Thymus (tissue), 11 donors: ENCODE measurements at regions not wholly inside any gene's neighbourhood (a gene's known extent, or its start where the extent isn't known, plus 50 kb on each side); places are given as distances from the start of the nearest gene placed in this dataset.
A peak's percentile ranks its signal among the peaks of the same experiment; 100 is the strongest.

Source experiments
- DNase-seq, 9 donors: peaks; one replicate each; pipeline ENCODE4 v3.0.0-alpha.2; 2013; ENCODE audit warnings: low spot score in 9 of 9, low read depth in 6 of 9, missing footprints in 1 of 9
- H3K27ac ChIP-seq, 2 donors: one replicate each; pipeline ENCODE4 v1.5.1; 2013; ENCODE audit warnings: control low read depth in 1 of 2, low read depth in 1 of 2, low read length in 1 of 2, mild to moderate bottlenecking in 1 of 2, moderate library complexity in 1 of 2
- H3K27me3 ChIP-seq, 2 donors: one replicate each; pipeline ENCODE4 v1.5.1; 2013; ENCODE audit warnings: low read length in 1 of 2; ENCODE audit not compliant: control insufficient read depth in 2 of 2, insufficient read depth in 1 of 2
- H3K36me3 ChIP-seq, 2 donors: one replicate each; pipeline ENCODE4 v1.5.1; 2013; ENCODE audit warnings: low read length in 1 of 2, mild to moderate bottlenecking in 1 of 2, moderate library complexity in 1 of 2; ENCODE audit not compliant: control insufficient read depth in 2 of 2, insufficient read depth in 2 of 2
- H3K4me1 ChIP-seq, 2 donors: one replicate each; pipeline ENCODE4 v1.5.1; 2013; ENCODE audit warnings: low read length in 2 of 2; ENCODE audit not compliant: control insufficient read depth in 2 of 2, insufficient read depth in 2 of 2
- H3K4me3 ChIP-seq, 2 donors: one replicate each; pipeline ENCODE4 v1.5.1; 2013; ENCODE audit warnings: low read length in 2 of 2, control low read depth in 1 of 2, mild to moderate bottlenecking in 1 of 2
- H3K9me3 ChIP-seq, 2 donors: one replicate each; pipeline ENCODE4 v1.5.1; 2013; ENCODE audit warnings: low read length in 1 of 2, mild to moderate bottlenecking in 1 of 2; ENCODE audit not compliant: control insufficient read depth in 2 of 2, insufficient read depth in 1 of 2
- WGBS: extraction: QIAGEN DNeasy Blood & Tissue Kit; methylation state at CpG from one replicate; pipeline ENCODE4 v1.1.7; 2013; 5-methylcytosine and 5-hydroxymethylcytosine counted together
- donor health status: healthy.

GRCh38 chr2:30310371-30310770 lies 79.0 kb downstream of the LBH start:
- H3K4me1 ChIP-seq: peaks cover 12 to 31% of the 10 kb centered on the region in 2 donors
- WGBS: 96% methylated on average over 5 of the region's 5 CpGs
- no peak for DNase-seq
- peak overlapping the region in 1 of 2 donors; percentile 50 for H3K27ac ChIP-seq
- no peaks in the 10 kb centered on the region for H3K9me3 ChIP-seq
- H3K4me3 ChIP-seq: no peak overlapping the region
- H3K36me3 ChIP-seq: peaks cover 0 to 4% of the 10 kb centered on the region in 2 donors
- no peaks in the 10 kb centered on the region for H3K27me3 ChIP-seq

GRCh38 chr2:30310955-30311354 lies 79.6 kb downstream of the LBH start:
- WGBS: 36% methylated on average over 5 of the region's 5 CpGs
- peak in 6 of 9 donors; percentile 39 to 79 (median 59) for DNase-seq

DNA sequence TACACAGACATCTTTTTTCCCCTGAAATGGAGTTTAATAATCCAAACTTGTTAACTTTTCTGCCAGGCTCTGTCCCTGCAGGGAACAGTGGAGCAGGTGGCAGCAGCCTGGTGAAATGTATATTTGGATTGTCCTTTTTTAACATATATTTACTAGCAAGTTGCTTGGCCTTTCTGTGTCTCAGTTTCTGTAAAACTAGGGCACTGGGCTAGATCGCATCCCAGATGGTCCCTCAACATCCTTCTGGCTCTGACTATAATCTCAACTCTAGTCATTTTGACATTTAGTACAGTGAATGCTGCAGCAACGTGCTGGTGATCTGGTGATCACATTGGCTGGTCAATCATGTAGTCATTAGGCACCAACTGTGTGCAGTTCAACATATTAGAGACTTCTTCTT lies 80.4 kb downstream of the LBH start:
- Histone ChIP-seq H3K36me3 (peaks cover 0 to 4% of the 10 kb centered on the region in 2 donors), H3K9me3 (no peaks in the 10 kb centered on the region), H3K4me1 (peaks cover 16 to 33% of the 10 kb centered on the region in 2 donors), H3K4me3 (no peak overlapping the region), H3K27ac (no peak overlapping the region), H3K27me3 (no peaks in the 10 kb centered on the region)
- DNase-seq: no peak
- 100% methylated on average over 2 of the region's 2 CpGs for WGBS

More at GRCh38 chr2:30310955-30311354, 79.6 kb downstream of the LBH start:
- Histone ChIP-seq H3K4me1 (peaks cover 12 to 33% of the 10 kb centered on the region in 2 donors), H3K27me3 (no peaks in the 10 kb centered on the region), H3K27ac (peak overlapping the region in 1 of 2 donors; percentile 50), H3K4me3 (no peak overlapping the region), H3K36me3 (peaks cover 0 to 4% of the 10 kb centered on the region in 2 donors), H3K9me3 (no peaks in the 10 kb centered on the region)

- WGBS: 100% methylated on average over 1 of the region's 1 CpG
- Histone ChIP-seq H3K27ac (no peak overlapping the region), H3K4me1 (peaks cover 16 to 33% of the 10 kb centered on the region in 2 donors), H3K9me3 (no peaks in the 10 kb centered on the region), H3K36me3 (peaks cover 0 to 4% of the 10 kb centered on the region in 2 donors), H3K4me3 (no peak overlapping the region), H3K27me3 (no peaks in the 10 kb centered on the region)
- no peak for DNase-seq
Observed at GRCh38 chr2:30312916-30313315, 81.6 kb downstream of the LBH start.

- Histone ChIP-seq H3K9me3 (no peaks in the 10 kb centered on the region), H3K36me3 (peaks cover 0 to 4% of the 10 kb centered on the region in 2 donors), H3K4me1 (peaks cover 16 to 27% of the 10 kb centered on the region in 2 donors), H3K27ac (no peak overlapping the region), H3K27me3 (no peaks in the 10 kb centered on the region), H3K4me3 (no peak overlapping the region)
- DNase-seq: no peak
- WGBS: 96% methylated on average over 3 of the region's 3 CpGs
Observed at GRCh38 chr2:30314981-30315380, 83.6 kb downstream of the LBH start.

DNA sequence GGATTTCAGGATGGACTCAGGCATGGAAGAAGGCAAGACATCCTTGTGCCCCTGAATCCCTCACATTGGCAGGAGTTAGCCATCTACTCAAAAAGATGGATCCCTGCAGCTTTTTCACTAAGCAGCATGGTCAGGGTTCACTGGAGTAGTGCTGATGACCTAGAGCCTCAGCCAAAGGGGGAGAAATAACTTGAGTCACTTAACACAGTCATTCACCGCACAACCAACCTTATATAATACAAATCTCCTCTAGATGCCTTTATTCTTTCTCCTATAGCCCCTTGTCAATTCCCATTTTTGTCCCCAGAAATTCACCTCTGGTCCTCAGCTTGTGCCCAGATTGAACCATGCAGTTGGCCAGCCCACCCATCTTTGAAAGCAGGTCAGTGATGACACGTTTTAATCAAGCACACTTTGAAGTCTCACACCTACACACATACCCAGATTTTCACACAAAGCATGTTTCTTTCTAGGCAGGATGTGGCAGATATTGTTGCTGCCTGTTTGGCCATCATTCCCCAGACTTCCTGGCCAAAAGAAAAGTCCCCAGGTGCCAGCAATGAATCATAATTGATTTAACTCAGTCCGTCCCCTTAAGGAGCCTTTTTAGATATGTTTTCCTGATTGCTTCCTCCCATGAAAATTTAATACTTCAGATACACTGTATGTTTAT lies 84.2 kb downstream of the LBH start:
- Histone ChIP-seq H3K36me3 (peaks cover 0 to 4% of the 10 kb centered on the region in 2 donors), H3K9me3 (no peaks in the 10 kb centered on the region), H3K4me1 (peaks cover 16 to 22% of the 10 kb centered on the region in 2 donors), H3K27ac (peak overlapping the region in 1 of 2 donors; percentile 7), H3K27me3 (no peaks in the 10 kb centered on the region), H3K4me3 (no peak overlapping the region)
- 69% methylated on average over 3 of the region's 3 CpGs for WGBS
- DNase-seq: peak in 1 of 9 donors; percentile 53

DNA sequence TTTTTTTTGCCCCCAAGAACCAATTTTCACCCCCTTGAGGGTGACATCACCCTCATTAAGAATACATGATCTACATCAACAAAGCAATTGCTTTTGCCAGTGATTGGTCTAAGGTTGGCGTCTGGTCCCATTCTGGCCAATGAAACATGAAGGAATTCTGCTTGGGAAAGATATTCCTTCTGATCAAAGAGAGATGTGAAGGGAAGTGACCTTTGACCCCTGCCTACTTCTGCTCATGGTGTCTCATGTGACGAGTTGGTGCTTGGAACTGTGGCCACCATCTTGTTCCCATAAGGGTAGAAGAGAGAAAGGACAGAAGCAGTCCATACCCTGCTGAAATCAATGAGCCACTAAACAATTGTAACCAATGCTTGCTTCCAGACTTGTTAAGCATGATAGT lies 85.1 kb downstream of the LBH start:
- Histone ChIP-seq H3K36me3 (peaks cover 0 to 4% of the 10 kb centered on the region in 2 donors), H3K4me1 (peaks cover 9 to 13% of the 10 kb centered on the region in 2 donors), H3K4me3 (no peak overlapping the region), H3K27ac (no peak overlapping the region), H3K27me3 (no peaks in the 10 kb centered on the region), H3K9me3 (no peaks in the 10 kb centered on the region)
- over 99% methylated on average over 2 of the region's 2 CpGs for WGBS
- DNase-seq: no peak

DNA sequence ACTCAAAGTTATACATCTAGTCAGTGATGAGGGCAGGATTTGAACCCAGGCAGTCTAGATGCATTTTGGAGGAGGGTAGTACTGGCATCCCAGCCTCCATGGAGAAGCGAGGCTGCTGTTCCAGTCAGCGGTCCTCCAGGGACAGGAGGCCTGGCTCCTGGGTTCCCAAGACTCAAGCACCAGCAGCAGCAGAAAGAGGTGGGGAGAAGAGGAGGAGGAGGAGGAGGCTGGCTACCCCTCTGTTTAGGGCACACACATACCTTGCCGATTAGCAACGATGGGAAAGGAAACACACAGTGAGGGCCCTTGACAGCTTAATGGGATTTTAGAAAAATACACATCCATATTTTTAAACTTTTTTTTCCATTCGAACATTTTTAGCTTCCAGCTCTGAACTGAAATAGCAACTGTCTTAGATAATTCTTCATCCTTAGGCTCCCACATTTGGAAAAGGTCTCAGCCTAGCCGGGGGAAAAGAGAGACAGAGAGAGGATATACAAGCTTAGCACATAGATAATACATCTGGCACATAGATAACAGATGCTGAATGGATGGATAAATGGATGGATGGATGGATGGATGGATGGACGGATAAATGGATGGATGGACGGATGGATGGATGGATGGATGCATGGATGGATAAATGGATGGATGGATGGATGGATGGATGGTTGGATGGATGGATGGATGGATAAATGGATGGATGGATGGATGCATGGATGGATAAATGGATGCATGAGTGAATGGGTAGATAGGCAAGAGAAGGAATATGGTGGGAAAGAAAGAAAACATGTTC lies 87.9 kb downstream of the LBH start:
- H3K9me3 ChIP-seq: no peaks in the 10 kb centered on the region
- DNase-seq: no peak
- WGBS: 92% methylated on average over 8 of the region's 8 CpGs
- peaks cover 8 to 16% of the 10 kb centered on the region in 2 donors for H3K4me1 ChIP-seq
- H3K4me3 ChIP-seq: no peak overlapping the region
- H3K36me3 ChIP-seq: peaks cover 0 to 4% of the 10 kb centered on the region in 2 donors
- no peak overlapping the region for H3K27ac ChIP-seq
- H3K27me3 ChIP-seq: no peaks in the 10 kb centered on the region

DNA sequence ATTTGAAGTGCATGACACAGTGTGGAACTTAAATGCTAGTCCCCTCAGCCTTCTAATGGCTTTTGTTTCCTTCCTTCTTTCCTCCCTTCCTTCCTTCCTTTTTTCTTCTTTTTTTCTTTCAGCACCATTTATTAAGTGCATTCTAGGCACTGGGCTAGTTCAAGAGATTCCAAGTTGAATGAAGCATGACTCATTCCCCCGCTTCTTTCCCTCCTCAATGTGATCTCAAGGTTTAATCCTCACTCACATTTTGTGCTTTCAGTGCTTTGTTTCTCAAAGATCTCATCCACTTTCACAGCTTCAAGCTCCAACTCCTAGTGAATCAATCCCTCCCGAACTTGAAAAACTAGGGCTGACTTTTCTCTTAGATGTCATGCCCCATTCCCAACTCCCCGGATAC lies 90.1 kb downstream of the LBH start:
- Histone ChIP-seq H3K4me1 (peaks cover 6 to 22% of the 10 kb centered on the region in 2 donors), H3K9me3 (no peaks in the 10 kb centered on the region), H3K36me3 (no peaks in the 10 kb centered on the region), H3K4me3 (no peak overlapping the region), H3K27ac (no peak overlapping the region), H3K27me3 (no peaks in the 10 kb centered on the region)
- DNase-seq: no peak
- 95% methylated on average over 3 of the region's 3 CpGs for WGBS
